Heart left ventricle (tissue), 16 donors: ENCODE measurements at regions not wholly inside any gene's neighbourhood (a gene's known extent, or its start where the extent isn't known, plus 50 kb on each side); places are given as distances from the start of the nearest gene placed in this dataset.
A peak's percentile ranks its signal among the peaks of the same experiment; 100 is the strongest.

Source experiments
- ATAC-seq, 4 donors: fragments of 200-7000 bp; cut with Tn5 transposase; one replicate each; pipeline ENCODE4 v1.9.1; 2020 to 2022; ENCODE audit warnings: moderate library complexity in 4 of 4, mild to moderate bottlenecking in 3 of 4, moderate number of reproducible peaks in 1 of 4
- DNase-seq, 5 donors: peaks; one replicate each; pipeline ENCODE4 v3.0.0-alpha.2; 2020
- H3K27ac ChIP-seq, 12 donors: fragments of 200-600 bp; sonication (generic) in 4 of 12; one replicate each; pipeline versions ENCODE4 v1.5.0 to v1.8.0; 2016 to 2022; ENCODE audit warnings: mild to moderate bottlenecking in 2 of 12
- H3K27me3 ChIP-seq, 9 donors: fragments of 200-600 bp; sonication (generic) in 2 of 9; one replicate each; pipeline versions ENCODE4 v1.5.1 to v1.8.0; 2016 to 2022; ENCODE audit warnings: mild to moderate bottlenecking in 3 of 9
- H3K36me3 ChIP-seq, 9 donors: fragments of 200-600 bp; sonication (generic) in 2 of 9; one replicate each; pipeline versions ENCODE4 v1.5.0 to v1.8.0; 2018 to 2022; ENCODE audit warnings: mild to moderate bottlenecking in 2 of 9
- H3K4me1 ChIP-seq, 12 donors: fragments of 200-600 bp; sonication (generic) in 4 of 12; one replicate each; pipeline versions ENCODE4 v1.5.0 to v1.8.0; 2016 to 2022; ENCODE audit warnings: mild to moderate bottlenecking in 3 of 12
- H3K4me3 ChIP-seq, 12 donors: fragments of 200-600 bp; sonication (generic) in 4 of 12; one replicate each; pipeline versions ENCODE4 v1.5.0 to v1.8.0; 2017 to 2022; ENCODE audit warnings: mild to moderate bottlenecking in 9 of 12, moderate library complexity in 4 of 12
- H3K9me3 ChIP-seq, 12 donors: fragments of 200-600 bp; sonication (generic) in 4 of 12; one replicate each; pipeline versions ENCODE4 v1.5.0 to v1.8.0; 2016 to 2022; ENCODE audit warnings: mild to moderate bottlenecking in 1 of 12
- CTCF ChIP-seq, 12 donors: fragments of 200-600 bp; sonication (generic) in 4 of 12; IDR thresholded peaks; one replicate each; pipeline versions ENCODE4 v1.5.0 to v1.8.0; 2018 to 2022; ENCODE audit warnings: antibody characterized with exemption in 12 of 12, mild to moderate bottlenecking in 5 of 12
- POLR2A ChIP-seq, 2 donors: fragments of 450-650 bp; IDR thresholded peaks; one replicate each; pipeline ENCODE4 v1.6.1; 2017; ENCODE audit warnings: antibody characterized with exemption in 2 of 2, mild to moderate bottlenecking in 2 of 2, moderate library complexity in 2 of 2
- WGBS, 4 donors: extraction: QIAGEN DNeasy Blood & Tissue Kit in 2 of 4; methylation state at CpG; one replicate each; pipeline versions ENCODE4 v1.1.5 to v1.1.7; 2013 to 2018; 5-methylcytosine and 5-hydroxymethylcytosine counted together
- intact Hi-C, 10 donors: fragments of 100-400 bp; cut with DNase I; formaldehyde crosslinking; loops; one replicate each; pipeline versions ENCODE4 v1.11.1 to v1.14.2; 2022
- donor health status: ischemic (EF 13 %, LVEDD 7.1; RV severe dilation, severe dysfunction).
- donor health status: healthy with polysubstance abuse.
- donor health status: DM: no; HTN: yes; CAD: no.
- donor health status: DM: no; HTN: no; CAD: no.
- donor health status: ischemic (EF 25% LVEDD 6.9; RV normal size, moderate dysfunction).
- donor health status: ischemic (EF 25% LVEDD 5.7; RV mildly dilated, moderate dysfunction).
- donor health status: healthy.
- donor health status: DM: yes; HTN: yes; CAD: no.
- donor health status: ischemic (EF 35%, LVEDD 5.7; RV mildly dilated, moderate dysfunction).
- donor health status: nonischemic (EF 11% LVEDD 7.7; RV severe dilation, severe dysfunction).
- donor health status: DM: yes; HTN: yes; CAD: no.
- donor health status: PGD.
- donor health status: ischemic (EF 29% LVEDD 5.4; RV normal size, mild dysfunction).
- donor health status: nonischemic (EF 23%, LVEDD 6.1; RV moderate dilation, normal function).

- TF ChIP-seq CTCF (IDR thresholded peaks at IDR 0.05), result no peak
- no peak for TF ChIP-seq POLR2A (IDR thresholded peaks at IDR 0.05)
- no peaks in the 10 kb centered on the region for H3K27me3 ChIP-seq
- no peak overlapping the region for H3K4me3 ChIP-seq
- no peaks in the 10 kb centered on the region for H3K4me1 ChIP-seq
- no peak overlapping the region for H3K27ac ChIP-seq
- 44 to 59% (median 54%) methylated on average over 1 of the region's 1 CpG for WGBS, 4 donors
- ATAC-seq (no peak), DNase-seq (no peak)
- H3K9me3 ChIP-seq, result peaks cover 0 to 14% (median 6%) of the 10 kb centered on the region in 12 donors
- H3K36me3 ChIP-seq, result no peaks in the 10 kb centered on the region
- intact Hi-C loops, result no loop called here
Observed at GRCh38 chr13:46478651-46479050, 74.3 kb upstream of the LRCH1 start.

GRCh38 chr13:46476174-46476573 is 76.8 kb upstream of the LRCH1 start:
- Histone ChIP-seq H3K9me3 (peaks cover 0 to 1% (median 0%) of the 10 kb centered on the region in 12 donors), H3K4me1 (no peaks in the 10 kb centered on the region), H3K36me3 (no peaks in the 10 kb centered on the region), H3K27ac (no peak overlapping the region), H3K27me3 (no peaks in the 10 kb centered on the region), H3K4me3 (no peak overlapping the region)
- intact Hi-C loops, result no loop called here
- 66 to 73% (median 67%) methylated on average over 2 of the region's 2 CpGs for WGBS, 4 donors
- no peak for ATAC-seq
- DNase-seq, result no peak
- no peak for TF ChIP-seq POLR2A (IDR thresholded peaks at IDR 0.05)
- TF ChIP-seq CTCF (IDR thresholded peaks at IDR 0.05), result no peak

GRCh38 chr13:46475541-46475991 is 77.4 kb upstream of the LRCH1 start:
- Histone ChIP-seq H3K36me3 (no peaks in the 10 kb centered on the region), H3K27me3 (no peaks in the 10 kb centered on the region), H3K27ac (no peak overlapping the region), H3K4me1 (no peaks in the 10 kb centered on the region), H3K9me3 (no peaks in the 10 kb centered on the region), H3K4me3 (no peak overlapping the region)
- intact Hi-C loops, result no loop called here
- ATAC-seq, result peak in 1 of 4 donors; percentile 66
- no peak for DNase-seq
- TF ChIP-seq CTCF (IDR thresholded peaks at IDR 0.05) (no peak), POLR2A (IDR thresholded peaks at IDR 0.05) (no peak)
- 72 to 79% (median 76%) methylated on average over 6 of the region's 6 CpGs for WGBS, 4 donors

- intact Hi-C loops, result no loop called here
- TF ChIP-seq CTCF (IDR thresholded peaks at IDR 0.05) (no peak), POLR2A (IDR thresholded peaks at IDR 0.05) (no peak)
- Histone ChIP-seq H3K4me1 (no peaks in the 10 kb centered on the region), H3K27me3 (no peaks in the 10 kb centered on the region), H3K27ac (no peak overlapping the region), H3K4me3 (no peak overlapping the region), H3K9me3 (no peaks in the 10 kb centered on the region), H3K36me3 (no peaks in the 10 kb centered on the region)
- WGBS, 4 donors, result 84 to 98% (median 91%) methylated on average over 3 of the region's 3 CpGs
- ATAC-seq (no peak), DNase-seq (no peak)
Observed at GRCh38 chr13:46473806-46474205, 79.2 kb upstream of the LRCH1 start.
